K562 (cell line): ENCODE measurements at regions not wholly inside any gene's neighbourhood (a gene's known extent, or its start where the extent isn't known, plus 50 kb on each side); places are given as distances from the start of the nearest gene placed in this dataset.

ENCODE experiments used
- ATAC-seq: fragments of 200-7000 bp; cut with Tn5 transposase; 3 replicates; pipeline ENCODE4 v1.9.1; 2020; ENCODE audit warnings: moderate library complexity
- BruUV-seq: library from RNA; stranded (reverse); fragments of 400-500 nt; replicated peaks from 2 replicates; lab custom pipeline; 2021; lab: Mats Ljungman, UMichigan
- CTCF ChIA-PET: fragments of 300-600 bp; formaldehyde crosslinking; extraction: SDS; loops from one replicate; lab custom pipeline; 2021; ENCODE audit warnings: low intra/inter-chr PET ratio; lab: Yijun Ruan, JAX
- POLR2A ChIA-PET: fragments of 300-600, 350-650 bp; sonication (Branson Sonifier 250); formaldehyde crosslinking; extraction: SDS; loops from one replicate; lab custom pipeline; 2021; ENCODE audit warnings: antibody characterized with exemption, inconsistent platforms; lab: Yijun Ruan, JAX
- DNase-seq, 4 experiments: peaks; one replicate each; pipeline versions ENCODE4 v3.0.0 to v3.0.0-alpha.2; 2011 to 2018; ENCODE audit warnings: low spot score in 3 of 4, mixed read lengths in 3 of 4; ENCODE audit errors: extremely low read depth in 1 of 4
- FAIRE-seq: peaks from 2 replicates; lab custom pipeline; 2011; peaks lifted over from hg19 to GRCh38; lab: Jason Lieb, UNC
- H2AFZ ChIP-seq: 2 replicates; pipeline ENCODE4 v1.6.0; 2011; ENCODE audit warnings: low read depth, low read length, control low read depth, inconsistent platforms
- H3K27ac ChIP-seq: fragments of 200-600 bp; 3 replicates; pipeline ENCODE4 v1.8.0; 2011; ENCODE audit warnings: low read depth, mild to moderate bottlenecking, control low read depth, inconsistent platforms, low read length, moderate library complexity, mixed read lengths; ENCODE audit errors: extremely low read depth
- H3K27me3 ChIP-seq, 2 experiments: fragments of 300-600 bp in 1 of 2; 2 replicates in 1 of 2; 3 replicates in 1 of 2; pipeline versions ENCODE4 v1.6.0 to v1.8.0; 2011; ENCODE audit warnings: inconsistent platforms in 2 of 2, low read length in 2 of 2, mild to moderate bottlenecking in 1 of 2, mixed read lengths in 1 of 2, moderate library complexity in 1 of 2; ENCODE audit not compliant: control insufficient read depth in 2 of 2, insufficient read depth in 2 of 2
- H3K36me3 ChIP-seq: fragments of 300-600 bp; 3 replicates; pipeline ENCODE4 v1.8.0; 2011; ENCODE audit warnings: mild to moderate bottlenecking, low read length, inconsistent platforms; ENCODE audit not compliant: control insufficient read depth, insufficient read depth
- H3K4me1 ChIP-seq, 2 experiments: fragments of 200-600 bp in 1 of 2; replicated peaks in 1 of 2; 2 replicates in 1 of 2; 3 replicates in 1 of 2; pipeline versions ENCODE4 v1.5.1 to v1.8.0; 2011; ENCODE audit warnings: inconsistent platforms in 2 of 2, low read length in 2 of 2, mild to moderate bottlenecking in 1 of 2, mixed read lengths in 1 of 2, moderate library complexity in 1 of 2; ENCODE audit not compliant: control insufficient read depth in 2 of 2, insufficient read depth in 2 of 2
- H3K4me2 ChIP-seq: 2 replicates; pipeline ENCODE4 v1.6.1; 2011; ENCODE audit warnings: low read length, control low read depth, inconsistent platforms, mixed read lengths; ENCODE audit not compliant: insufficient read depth
- H3K4me3 ChIP-seq: fragments of 200-600 bp; sonication (generic), shearing (Covaris generic); 2 replicates; pipeline ENCODE4 v1.5.1; 2016; ENCODE audit warnings: control low read depth, inconsistent platforms
- H3K79me2 ChIP-seq: fragments of 200-600 bp; 3 replicates; pipeline ENCODE4 v1.8.0; 2011; ENCODE audit warnings: low read length, inconsistent platforms; ENCODE audit not compliant: control insufficient read depth, insufficient read depth
- H3K9ac ChIP-seq, 2 experiments: 2 replicates each; pipeline versions ENCODE4 v1.6.0 to v1.6.1; 2011; ENCODE audit warnings: low read depth in 2 of 2, low read length in 2 of 2, control low read depth in 1 of 2, inconsistent platforms in 1 of 2, mild to moderate bottlenecking in 1 of 2, mixed read lengths in 1 of 2; ENCODE audit not compliant: insufficient read depth in 1 of 2
- H3K9me1 ChIP-seq: one replicate; pipeline ENCODE4 v1.6.0; 2011; ENCODE audit warnings: inconsistent platforms, mild to moderate bottlenecking, low read length, moderate library complexity; ENCODE audit not compliant: control insufficient read depth, insufficient read depth
- H3K9me3 ChIP-seq: replicated peaks from 2 replicates; pipeline ENCODE4 v1.5.1; 2011; ENCODE audit warnings: low read depth, low read length, inconsistent platforms; ENCODE audit not compliant: control insufficient read depth, insufficient read depth
- H4K20me1 ChIP-seq: replicated peaks from 2 replicates; pipeline ENCODE4 v1.6.1; 2011; ENCODE audit warnings: low read length, inconsistent platforms, mixed read lengths; ENCODE audit not compliant: control insufficient read depth, insufficient read depth
- CBX3 ChIP-seq, 2 experiments: IDR thresholded peaks; 1 replicate in 1 of 2; 2 replicates in 1 of 2; pipeline ENCODE4 v1.6.1; 2012; ENCODE audit warnings: inconsistent platforms in 2 of 2, low read length in 2 of 2, borderline replicate concordance in 1 of 2, control low read depth in 1 of 2
- MBD1 ChIP-seq: fragments of 250-450 bp; sonication (Bioruptor Pico); IDR thresholded peaks from 2 replicates; pipeline ENCODE4 v1.8.0; 2022; ENCODE audit warnings: inconsistent platforms
- SAFB ChIP-seq: fragments of 200-400 bp; formaldehyde crosslinking; IDR thresholded peaks from 2 replicates; pipeline ENCODE4 v1.6.1; 2017; ENCODE audit warnings: low read depth, low read length, borderline replicate concordance
- ZNF717 ChIP-seq: fragments of 250-450 bp; sonication (Bioruptor Pico); IDR thresholded peaks from 2 replicates; pipeline ENCODE4 v1.5.0; 2021
- WGBS: fragments of 100-300 bp; shearing (Covaris generic); methylation state at CpG from one replicate; pipeline ENCODE4 v1.1.6; 2016; ENCODE audit warnings: low coverage, mixed read lengths; ENCODE audit not compliant: insufficient coverage; ENCODE audit errors: missing lambda C conversion rate; 5-methylcytosine and 5-hydroxymethylcytosine counted together
- in situ Hi-C: fragments of 300-500 bp; cut with MboI; formaldehyde crosslinking; loops from 4 replicates; pipeline ENCODE4 v1.15.0; 2018; ENCODE audit warnings: inconsistent platforms, mixed read lengths
- intact Hi-C: fragments of 100-400 bp; cut with micrococcal nuclease; formaldehyde crosslinking; loops from 2 replicates; pipeline ENCODE4 v1.14.2; 2022
- TF ChIP-seq, protein P1 (sequence below): fragments of 200-600 bp; sonication (generic); IDR thresholded peaks from one replicate; pipeline ENCODE4 v1.6.1; 2012; ENCODE audit warnings: mild to moderate bottlenecking, low read depth, low read length, inconsistent platforms

- no peak overlapping the region for H3K9ac ChIP-seq
- WGBS = 7% methylated on average over 1 of the region's 1 CpG
- CTCF ChIA-PET = no interaction called here
- no peak for FAIRE-seq
- TF ChIP-seq, protein P1, sequence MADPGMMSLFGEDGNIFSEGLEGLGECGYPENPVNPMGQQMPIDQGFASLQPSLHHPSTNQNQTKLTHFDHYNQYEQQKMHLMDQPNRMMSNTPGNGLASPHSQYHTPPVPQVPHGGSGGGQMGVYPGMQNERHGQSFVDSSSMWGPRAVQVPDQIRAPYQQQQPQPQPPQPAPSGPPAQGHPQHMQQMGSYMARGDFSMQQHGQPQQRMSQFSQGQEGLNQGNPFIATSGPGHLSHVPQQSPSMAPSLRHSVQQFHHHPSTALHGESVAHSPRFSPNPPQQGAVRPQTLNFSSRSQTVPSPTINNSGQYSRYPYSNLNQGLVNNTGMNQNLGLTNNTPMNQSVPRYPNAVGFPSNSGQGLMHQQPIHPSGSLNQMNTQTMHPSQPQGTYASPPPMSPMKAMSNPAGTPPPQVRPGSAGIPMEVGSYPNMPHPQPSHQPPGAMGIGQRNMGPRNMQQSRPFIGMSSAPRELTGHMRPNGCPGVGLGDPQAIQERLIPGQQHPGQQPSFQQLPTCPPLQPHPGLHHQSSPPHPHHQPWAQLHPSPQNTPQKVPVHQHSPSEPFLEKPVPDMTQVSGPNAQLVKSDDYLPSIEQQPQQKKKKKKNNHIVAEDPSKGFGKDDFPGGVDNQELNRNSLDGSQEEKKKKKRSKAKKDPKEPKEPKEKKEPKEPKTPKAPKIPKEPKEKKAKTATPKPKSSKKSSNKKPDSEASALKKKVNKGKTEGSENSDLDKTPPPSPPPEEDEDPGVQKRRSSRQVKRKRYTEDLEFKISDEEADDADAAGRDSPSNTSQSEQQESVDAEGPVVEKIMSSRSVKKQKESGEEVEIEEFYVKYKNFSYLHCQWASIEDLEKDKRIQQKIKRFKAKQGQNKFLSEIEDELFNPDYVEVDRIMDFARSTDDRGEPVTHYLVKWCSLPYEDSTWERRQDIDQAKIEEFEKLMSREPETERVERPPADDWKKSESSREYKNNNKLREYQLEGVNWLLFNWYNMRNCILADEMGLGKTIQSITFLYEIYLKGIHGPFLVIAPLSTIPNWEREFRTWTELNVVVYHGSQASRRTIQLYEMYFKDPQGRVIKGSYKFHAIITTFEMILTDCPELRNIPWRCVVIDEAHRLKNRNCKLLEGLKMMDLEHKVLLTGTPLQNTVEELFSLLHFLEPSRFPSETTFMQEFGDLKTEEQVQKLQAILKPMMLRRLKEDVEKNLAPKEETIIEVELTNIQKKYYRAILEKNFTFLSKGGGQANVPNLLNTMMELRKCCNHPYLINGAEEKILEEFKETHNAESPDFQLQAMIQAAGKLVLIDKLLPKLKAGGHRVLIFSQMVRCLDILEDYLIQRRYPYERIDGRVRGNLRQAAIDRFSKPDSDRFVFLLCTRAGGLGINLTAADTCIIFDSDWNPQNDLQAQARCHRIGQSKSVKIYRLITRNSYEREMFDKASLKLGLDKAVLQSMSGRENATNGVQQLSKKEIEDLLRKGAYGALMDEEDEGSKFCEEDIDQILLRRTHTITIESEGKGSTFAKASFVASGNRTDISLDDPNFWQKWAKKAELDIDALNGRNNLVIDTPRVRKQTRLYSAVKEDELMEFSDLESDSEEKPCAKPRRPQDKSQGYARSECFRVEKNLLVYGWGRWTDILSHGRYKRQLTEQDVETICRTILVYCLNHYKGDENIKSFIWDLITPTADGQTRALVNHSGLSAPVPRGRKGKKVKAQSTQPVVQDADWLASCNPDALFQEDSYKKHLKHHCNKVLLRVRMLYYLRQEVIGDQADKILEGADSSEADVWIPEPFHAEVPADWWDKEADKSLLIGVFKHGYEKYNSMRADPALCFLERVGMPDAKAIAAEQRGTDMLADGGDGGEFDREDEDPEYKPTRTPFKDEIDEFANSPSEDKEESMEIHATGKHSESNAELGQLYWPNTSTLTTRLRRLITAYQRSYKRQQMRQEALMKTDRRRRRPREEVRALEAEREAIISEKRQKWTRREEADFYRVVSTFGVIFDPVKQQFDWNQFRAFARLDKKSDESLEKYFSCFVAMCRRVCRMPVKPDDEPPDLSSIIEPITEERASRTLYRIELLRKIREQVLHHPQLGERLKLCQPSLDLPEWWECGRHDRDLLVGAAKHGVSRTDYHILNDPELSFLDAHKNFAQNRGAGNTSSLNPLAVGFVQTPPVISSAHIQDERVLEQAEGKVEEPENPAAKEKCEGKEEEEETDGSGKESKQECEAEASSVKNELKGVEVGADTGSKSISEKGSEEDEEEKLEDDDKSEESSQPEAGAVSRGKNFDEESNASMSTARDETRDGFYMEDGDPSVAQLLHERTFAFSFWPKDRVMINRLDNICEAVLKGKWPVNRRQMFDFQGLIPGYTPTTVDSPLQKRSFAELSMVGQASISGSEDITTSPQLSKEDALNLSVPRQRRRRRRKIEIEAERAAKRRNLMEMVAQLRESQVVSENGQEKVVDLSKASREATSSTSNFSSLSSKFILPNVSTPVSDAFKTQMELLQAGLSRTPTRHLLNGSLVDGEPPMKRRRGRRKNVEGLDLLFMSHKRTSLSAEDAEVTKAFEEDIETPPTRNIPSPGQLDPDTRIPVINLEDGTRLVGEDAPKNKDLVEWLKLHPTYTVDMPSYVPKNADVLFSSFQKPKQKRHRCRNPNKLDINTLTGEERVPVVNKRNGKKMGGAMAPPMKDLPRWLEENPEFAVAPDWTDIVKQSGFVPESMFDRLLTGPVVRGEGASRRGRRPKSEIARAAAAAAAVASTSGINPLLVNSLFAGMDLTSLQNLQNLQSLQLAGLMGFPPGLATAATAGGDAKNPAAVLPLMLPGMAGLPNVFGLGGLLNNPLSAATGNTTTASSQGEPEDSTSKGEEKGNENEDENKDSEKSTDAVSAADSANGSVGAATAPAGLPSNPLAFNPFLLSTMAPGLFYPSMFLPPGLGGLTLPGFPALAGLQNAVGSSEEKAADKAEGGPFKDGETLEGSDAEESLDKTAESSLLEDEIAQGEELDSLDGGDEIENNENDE = no peak
- no peak for TF ChIP-seq SAFB
- TF ChIP-seq CBX3 (IDR thresholded peaks at IDR 0.05; ENCODE audit: borderline replicate concordance in 1 of 2, low read length in 2 of 2) = no peak
- TF ChIP-seq ZNF717 = no peak
- no peak for TF ChIP-seq MBD1
- TF ChIP-seq, all 486 proteins: peak for 0
- DNase-seq (no peak), ATAC-seq (no peak)
- intact Hi-C loops = no loop called here
- no peaks in the 10 kb centered on the region for H3K9me3 ChIP-seq
- H3K36me3 ChIP-seq = no peaks in the 10 kb centered on the region
- H2AFZ ChIP-seq = no peak overlapping the region
- H3K27me3 ChIP-seq = no peaks in the 10 kb centered on the region
- no peaks in the 10 kb centered on the region for H4K20me1 ChIP-seq
- no TSS peak for BruUV-seq
- H3K9me1 ChIP-seq = no peaks in the 10 kb centered on the region
- no peak overlapping the region for H3K4me3 ChIP-seq
- no peak overlapping the region for H3K27ac ChIP-seq
- POLR2A ChIA-PET = no interaction called here
- H3K4me1 ChIP-seq = no peaks in the 10 kb centered on the region
- in situ Hi-C loops = no loop called here
- H3K79me2 ChIP-seq = no peaks in the 10 kb centered on the region
- no peak overlapping the region for H3K4me2 ChIP-seq
Measured at GRCh38 chr10:62482581-62482980, 108.4 kb downstream of the ZNF365 start.
